ENCODE measurements at regions not wholly inside any gene's neighbourhood (a gene's known extent, or its start where the extent isn't known, plus 50 kb on each side); places are given as distances from the start of the nearest gene placed in this dataset.

DNA sequence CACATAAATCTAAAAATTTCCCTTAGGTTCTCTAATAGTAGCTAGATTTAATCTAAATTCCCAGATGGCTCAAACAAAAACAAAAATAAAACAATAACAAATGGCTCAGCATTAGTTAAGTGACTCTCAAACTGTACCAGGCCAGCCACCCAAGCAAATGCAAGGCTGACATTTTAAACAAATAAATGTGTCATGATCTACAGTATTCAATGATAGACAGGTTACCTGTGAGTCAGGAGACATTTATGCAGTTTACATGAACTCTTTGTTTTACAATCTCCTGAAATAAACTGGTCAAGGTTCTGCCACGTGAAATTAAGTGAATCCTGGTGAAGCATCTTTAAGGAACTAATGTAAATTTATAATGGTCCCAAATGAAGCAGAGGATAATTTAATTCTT lies 580.2 kb upstream of the PTPRD start:
- H2BK120ac ChIP-seq (ENCODE audit: low read depth, low read length), result no peak overlapping the region
- no peak overlapping the region for H2AK5ac ChIP-seq (ENCODE audit: low read depth, low read length)
- H2AK9ac ChIP-seq (replicated peaks; ENCODE audit: low read depth, low read length, poor library complexity), result no peak overlapping the region
- H2BK20ac ChIP-seq (ENCODE audit: low read depth, low read length), result no peak overlapping the region
- H3K9me3 ChIP-seq (ENCODE audit: control insufficient read depth, insufficient read depth, low read length), result peaks cover 5% of the 10 kb centered on the region; the same call in 1 of the 2 replicates
- no peaks in the 10 kb centered on the region for H3K79me1 ChIP-seq (ENCODE audit: low read depth in 1 of 2, low read length in 2 of 2)
- no peak overlapping the region for H3K4me2 ChIP-seq (ENCODE audit: low read depth, low read length)
- no peak overlapping the region for H2AFZ ChIP-seq (replicated peaks; ENCODE audit: low read length, poor library complexity)
- H3K4me1 ChIP-seq (ENCODE audit: control insufficient read depth, insufficient read depth, low read length), result no peaks in the 10 kb centered on the region
- H3K27me3 ChIP-seq (ENCODE audit: control insufficient read depth, insufficient read depth, low read length), result no peaks in the 10 kb centered on the region
- H4K91ac ChIP-seq (ENCODE audit: insufficient read depth, low read depth, low read length), result no peak overlapping the region
- no peak overlapping the region for H3K9ac ChIP-seq (ENCODE audit: low read depth, low read length)
- no peak overlapping the region for H2BK15ac ChIP-seq (ENCODE audit: low read depth, low read length)
- H4K8ac ChIP-seq (ENCODE audit: low read depth in 2 of 2, low read length in 2 of 2), result no peak overlapping the region
- BruUV-seq (replicated peaks), result no TSS peak
- no peak overlapping the region for H4K5ac ChIP-seq (ENCODE audit: low read depth, low read length)
- H3K36me3 ChIP-seq (ENCODE audit: control insufficient read depth, insufficient read depth, low read length), result no peaks in the 10 kb centered on the region
- H3K9me1 ChIP-seq (ENCODE audit: insufficient read depth, low read length), result no peaks in the 10 kb centered on the region
- H3K27ac ChIP-seq (ENCODE audit: insufficient read depth, low read length), result no peak overlapping the region
- in situ Hi-C loops (cut with MboI; ENCODE audit: low sequenced_read_pairs) (no loop called here), dilution Hi-C loops (cut with HindIII; ENCODE audit: low sequenced_read_pairs, unreplicated experiment) (no loop called here), intact Hi-C loops (cut with micrococcal nuclease) (no loop called here)
- ChIA-PET POLR2A (ENCODE audit: unreplicated experiment) (no interaction called here), CTCF (no interaction called here)
- H3K4ac ChIP-seq (ENCODE audit: low read depth, low read length), result no peak overlapping the region
- H3K4me3 ChIP-seq (ENCODE audit: insufficient read depth, low read depth, low read length), result no peak overlapping the region
- ATAC-seq (ENCODE audit: low read depth) (no peak), DNase-seq (no peak)
- H2BK5ac ChIP-seq (ENCODE audit: low read depth, low read length, poor library complexity, severe bottlenecking), result no peak overlapping the region
- no peak overlapping the region for H3K23ac ChIP-seq (ENCODE audit: low read depth, low read length)
- no CpG with 5 or more reads among the region's 1 CpG for WGBS, 2 experiments (ENCODE audit: extremely low coverage in 2 of 2, insufficient read length in 1 of 2)
- no peaks in the 10 kb centered on the region for H4K20me1 ChIP-seq (ENCODE audit: insufficient read depth, low read length)
- no peak overlapping the region for H3K56ac ChIP-seq (ENCODE audit: extremely low read depth, insufficient read depth, low read length)
- H3K18ac ChIP-seq (ENCODE audit: low read depth, low read length), result no peak overlapping the region
- H3K14ac ChIP-seq (replicated peaks; ENCODE audit: low read depth, low read length), result no peak overlapping the region
- TF ChIP-seq CTCF (conservative IDR thresholded peaks at IDR 0.05; ENCODE audit: low read depth, low read length) (no peak), RAD21 (IDR thresholded peaks at IDR 0.05; ENCODE audit: low read length) (no peak), MAZ (IDR thresholded peaks at IDR 0.05; ENCODE audit: borderline replicate concordance, low read depth, low read length) (no peak), ELK1 (IDR thresholded peaks at IDR 0.05; ENCODE audit: borderline replicate concordance, low read depth, low read length) (no peak), USF2 (IDR thresholded peaks at IDR 0.05; ENCODE audit: low read depth, low read length) (no peak), CEBPB (IDR thresholded peaks at IDR 0.05; ENCODE audit: low read depth, low read length) (no peak), MXI1 (IDR thresholded peaks at IDR 0.05; ENCODE audit: borderline replicate concordance, low read depth, low read length) (no peak), NFE2L2 (IDR thresholded peaks at IDR 0.05; ENCODE audit: low read depth, low read length) (no peak), RCOR1 (IDR thresholded peaks at IDR 0.05; ENCODE audit: insufficient replicate concordance, low read length) (no peak), POLR2A (IDR thresholded peaks at IDR 0.05; ENCODE audit: low read depth, low read length) (no peak), SMC3 (IDR thresholded peaks at IDR 0.05; ENCODE audit: low read depth, low read length) (no peak), BHLHE40 (IDR thresholded peaks at IDR 0.05; ENCODE audit: low read depth, low read length) (no peak), RFX5 (IDR thresholded peaks at IDR 0.05; ENCODE audit: low read depth, low read length) (no peak), FOS (IDR thresholded peaks at IDR 0.05; ENCODE audit: low read depth, low read length) (no peak), MAFK (IDR thresholded peaks at IDR 0.05; ENCODE audit: low read depth, low read length) (no peak), CHD1 (IDR thresholded peaks at IDR 0.05; ENCODE audit: low read depth, low read length) (no peak)

Data from IMR-90 (cell line).